HEK293 (cell line): ENCODE measurements at regions not wholly inside any gene's neighbourhood (a gene's known extent, or its start where the extent isn't known, plus 50 kb on each side); places are given as distances from the start of the nearest gene placed in this dataset.

ENCODE experiments used
- KLF1 ChIP-seq: fragments of 450-650 bp; formaldehyde crosslinking; IDR thresholded peaks from 2 replicates; pipeline ENCODE4 v1.5.1; 2016; ENCODE audit warnings: missing biosample characterization, missing genetic modification characterization
- PRDM1 ChIP-seq: fragments of 450-650 bp; formaldehyde crosslinking; IDR thresholded peaks from 2 replicates; pipeline ENCODE4; 2016; ENCODE audit warnings: missing biosample characterization, missing genetic modification characterization
- REST ChIP-seq: fragments of 450-650 bp; formaldehyde crosslinking; IDR thresholded peaks from 2 replicates; pipeline ENCODE4 v1.5.1; 2016; ENCODE audit warnings: missing biosample characterization, missing genetic modification characterization
- ZNF391 ChIP-seq: fragments of 450-650 bp; formaldehyde crosslinking; IDR thresholded peaks from 2 replicates; pipeline ENCODE4 v1.5.1; 2016; ENCODE audit warnings: low read depth, missing biosample characterization, missing genetic modification characterization, borderline replicate concordance
- ZNF623 ChIP-seq: fragments of 450-650 bp; formaldehyde crosslinking; IDR thresholded peaks from 2 replicates; pipeline ENCODE4 v1.5.1; 2016; ENCODE audit warnings: missing biosample characterization, missing genetic modification characterization
- ZNF624 ChIP-seq: fragments of 450-650 bp; formaldehyde crosslinking; IDR thresholded peaks from 2 replicates; pipeline ENCODE4 v1.5.1; 2017; ENCODE audit warnings: missing biosample characterization, missing genetic modification characterization

- TF ChIP-seq ZNF623 (no peak), ZNF391 (tag by site-specific recombination) (no peak), REST (tag by site-specific recombination) (no peak), PRDM1 (tag by site-specific recombination) (no peak), ZNF624 (tag by site-specific recombination) (no peak), KLF1 (no peak)
Measured at GRCh38 chr3:29083676-29084075, 197.2 kb upstream of the RBMS3 start.
